GM18517 (cell line): ENCODE measurements at regions not wholly inside any gene's neighbourhood (a gene's known extent, or its start where the extent isn't known, plus 50 kb on each side); places are given as distances from the start of the nearest gene placed in this dataset.

Experiments
- ATAC-seq: cut with Tn5 transposase; IDR thresholded peaks from one replicate; pipeline ENCODE4 v1.9.1; 2021; ENCODE audit warnings: mild to moderate bottlenecking, moderate library complexity; ENCODE audit not compliant: unreplicated experiment

GRCh38 chr1:79648126-79648525 is 641.6 kb upstream of the ADGRL4 start:
- ATAC-seq, result no peak

- no peak for ATAC-seq
Observed at GRCh38 chr1:79646880-79647279, 640.4 kb upstream of the ADGRL4 start.

- peak; percentile 99 for ATAC-seq
Observed at GRCh38 chr1:79638382-79638781, 631.9 kb upstream of the ADGRL4 start.

- no peak for ATAC-seq
Observed at GRCh38 chr1:79633456-79633855, 626.9 kb upstream of the ADGRL4 start.

- ATAC-seq, result no peak
Observed at GRCh38 chr1:79629414-79629813, 622.9 kb upstream of the ADGRL4 start.

- no peak for ATAC-seq
Observed at GRCh38 chr1:79617777-79618176, 611.2 kb upstream of the ADGRL4 start.

GRCh38 chr1:79614762-79615161 is 608.2 kb upstream of the ADGRL4 start:
- no peak for ATAC-seq

GRCh38 chr1:79614106-79614505 is 607.6 kb upstream of the ADGRL4 start:
- no peak for ATAC-seq

GRCh38 chr1:79613046-79613445 is 606.5 kb upstream of the ADGRL4 start:
- ATAC-seq, result no peak

- no peak for ATAC-seq
Observed at GRCh38 chr1:79604490-79605198, 598.1 kb upstream of the ADGRL4 start.

GRCh38 chr1:79603843-79604242 is 597.3 kb upstream of the ADGRL4 start:
- ATAC-seq, result no peak

GRCh38 chr1:79599257-79599656 is 592.7 kb upstream of the ADGRL4 start:
- no peak for ATAC-seq

GRCh38 chr1:79595931-79596330 is 589.4 kb upstream of the ADGRL4 start:
- no peak for ATAC-seq

- ATAC-seq, result no peak
Observed at GRCh38 chr1:79594121-79594698, 587.7 kb upstream of the ADGRL4 start.

- ATAC-seq, result no peak
Observed at GRCh38 chr1:79592707-79593106, 586.2 kb upstream of the ADGRL4 start.

- ATAC-seq, result no peak
Observed at GRCh38 chr1:79588719-79589118, 582.2 kb upstream of the ADGRL4 start.

GRCh38 chr1:79587229-79587628 is 580.7 kb upstream of the ADGRL4 start:
- no peak for ATAC-seq

GRCh38 chr1:79585801-79586200 is 579.3 kb upstream of the ADGRL4 start:
- no peak for ATAC-seq

- ATAC-seq, result no peak
Observed at GRCh38 chr1:79575424-79575823, 568.9 kb upstream of the ADGRL4 start.

GRCh38 chr1:79568411-79568810 is 561.9 kb upstream of the ADGRL4 start:
- no peak for ATAC-seq

GRCh38 chr1:79561521-79561978 is 555.0 kb upstream of the ADGRL4 start:
- no peak for ATAC-seq

GRCh38 chr1:79556189-79556588 is 549.7 kb upstream of the ADGRL4 start:
- no peak for ATAC-seq

GRCh38 chr1:79554688-79555087 is 548.2 kb upstream of the ADGRL4 start:
- no peak for ATAC-seq
